ENCODE measurements at regions not wholly inside any gene's neighbourhood (a gene's known extent, or its start where the extent isn't known, plus 50 kb on each side); places are given as distances from the start of the nearest gene placed in this dataset.

GRCh38 chr16:79278506-79278905, 322.0 kb downstream of the MAF start:
- Histone ChIP-seq H3K9me3 (ENCODE audit: control insufficient read depth, low read length) (no peaks in the 10 kb centered on the region), H3K36me3 (ENCODE audit: control insufficient read depth, insufficient read depth, low read length) (no peaks in the 10 kb centered on the region), H3K4me3 (ENCODE audit: low read depth, low read length) (no peak overlapping the region), H3K4me1 (no peaks in the 10 kb centered on the region), H3K4me2 (ENCODE audit: low read length) (no peak overlapping the region), H2AFZ (no peak overlapping the region), H3K27me3 (ENCODE audit: control insufficient read depth, insufficient read depth, low read length) (no peaks in the 10 kb centered on the region), H3K9ac (no peak overlapping the region), H3K79me2 (no peaks in the 10 kb centered on the region), H3K27ac (no peak overlapping the region)
- no peak for TF ChIP-seq CTCF (IDR thresholded peaks at IDR 0.05)

- Histone ChIP-seq H3K9me3 (ENCODE audit: control insufficient read depth, low read length) (no peaks in the 10 kb centered on the region), H3K27me3 (ENCODE audit: control insufficient read depth, insufficient read depth, low read length) (no peaks in the 10 kb centered on the region), H3K36me3 (ENCODE audit: control insufficient read depth, insufficient read depth, low read length) (no peaks in the 10 kb centered on the region), H3K27ac (no peak overlapping the region), H3K4me1 (no peaks in the 10 kb centered on the region), H3K4me3 (ENCODE audit: low read depth, low read length) (no peak overlapping the region), H3K4me2 (ENCODE audit: low read length) (no peak overlapping the region), H3K9ac (no peak overlapping the region), H2AFZ (no peak overlapping the region), H3K79me2 (no peaks in the 10 kb centered on the region)
- no peak for TF ChIP-seq CTCF (IDR thresholded peaks at IDR 0.05)
Observed at GRCh38 chr16:79276501-79276900, 324.0 kb downstream of the MAF start.

GRCh38 chr16:79274264-79274663, 326.3 kb downstream of the MAF start:
- Histone ChIP-seq H3K27me3 (ENCODE audit: control insufficient read depth, insufficient read depth, low read length) (no peaks in the 10 kb centered on the region), H2AFZ (no peak overlapping the region), H3K9ac (no peak overlapping the region), H3K9me3 (ENCODE audit: control insufficient read depth, low read length) (no peaks in the 10 kb centered on the region), H3K36me3 (ENCODE audit: control insufficient read depth, insufficient read depth, low read length) (no peaks in the 10 kb centered on the region), H3K4me2 (ENCODE audit: low read length) (no peak overlapping the region), H3K4me3 (ENCODE audit: low read depth, low read length) (no peak overlapping the region), H3K79me2 (no peaks in the 10 kb centered on the region), H3K4me1 (peaks cover 2% of the 10 kb centered on the region), H3K27ac (no peak overlapping the region)
- no peak for TF ChIP-seq CTCF (IDR thresholded peaks at IDR 0.05)

GRCh38 chr16:79272141-79272577, 328.4 kb downstream of the MAF start:
- Histone ChIP-seq H2AFZ (no peak overlapping the region), H3K79me2 (no peaks in the 10 kb centered on the region), H3K4me3 (ENCODE audit: low read depth, low read length) (no peak overlapping the region), H3K4me2 (ENCODE audit: low read length) (no peak overlapping the region), H3K27ac (no peak overlapping the region), H3K27me3 (ENCODE audit: control insufficient read depth, insufficient read depth, low read length) (no peaks in the 10 kb centered on the region), H3K4me1 (peaks cover 2% of the 10 kb centered on the region), H3K36me3 (ENCODE audit: control insufficient read depth, insufficient read depth, low read length) (no peaks in the 10 kb centered on the region), H3K9ac (no peak overlapping the region), H3K9me3 (ENCODE audit: control insufficient read depth, low read length) (no peaks in the 10 kb centered on the region)
- TF ChIP-seq CTCF (IDR thresholded peaks at IDR 0.05), result no peak

- H3K79me2 ChIP-seq, result no peaks in the 10 kb centered on the region
- peaks cover 2% of the 10 kb centered on the region for H3K4me1 ChIP-seq
- no peak for TF ChIP-seq CTCF (IDR thresholded peaks at IDR 0.05)
- no peaks in the 10 kb centered on the region for H3K36me3 ChIP-seq (ENCODE audit: control insufficient read depth, insufficient read depth, low read length)
- no peak overlapping the region for H3K9ac ChIP-seq
- H3K9me3 ChIP-seq (ENCODE audit: control insufficient read depth, low read length), result no peaks in the 10 kb centered on the region
- no peaks in the 10 kb centered on the region for H3K27me3 ChIP-seq (ENCODE audit: control insufficient read depth, insufficient read depth, low read length)
- no peak overlapping the region for H3K4me3 ChIP-seq (ENCODE audit: low read depth, low read length)
- no peak overlapping the region for H2AFZ ChIP-seq
- no peak overlapping the region for H3K27ac ChIP-seq
- H3K4me2 ChIP-seq (ENCODE audit: low read length), result no peak overlapping the region
Observed at GRCh38 chr16:79271583-79271982, 329.0 kb downstream of the MAF start.
